CD4-positive, alpha-beta T cell (primary cell): ENCODE measurements at regions not wholly inside any gene's neighbourhood (a gene's known extent, or its start where the extent isn't known, plus 50 kb on each side); places are given as distances from the start of the nearest gene placed in this dataset.

Source experiments
- ATAC-seq: fragments of 200-7000 bp; cut with Tn5 transposase; one replicate; pipeline ENCODE4 v1.10.0; 2022; ENCODE audit warnings: mild to moderate bottlenecking; ENCODE audit not compliant: poor library complexity
- CTCF ChIA-PET: fragments of 350-600 bp; sonication (Branson Sonifier 250); formaldehyde crosslinking; loops from one replicate; lab custom pipeline; 2021; ENCODE audit warnings: antibody characterized with exemption, inconsistent platforms; lab: Charles Lee
- POLR2A ChIA-PET: fragments of 350-600 bp; sonication (Branson Sonifier 250); formaldehyde crosslinking; loops from one replicate; lab custom pipeline; 2021; ENCODE audit warnings: antibody characterized with exemption, inconsistent platforms; lab: Charles Lee
- DNase-seq, 14 experiments: peaks; one replicate each; pipeline ENCODE4 v3.0.0-alpha.2; 2013 to 2020; ENCODE audit warnings: mixed read lengths in 2 of 14
- H3K27ac ChIP-seq, 2 donors: one replicate each; pipeline versions ENCODE4 v1.5.1 to v1.7.0; 2013; ENCODE audit warnings: low read length in 2 of 2, low read depth in 1 of 2, mild to moderate bottlenecking in 1 of 2
- H3K27me3 ChIP-seq, 2 experiments: 1 replicate in 1 of 2; 2 replicates in 1 of 2; pipeline versions ENCODE4 v1.6.1 to v1.7.0; 2013; ENCODE audit warnings: low read length in 2 of 2, control low read depth in 1 of 2, mild to moderate bottlenecking in 1 of 2, moderate library complexity in 1 of 2; ENCODE audit not compliant: insufficient read depth in 2 of 2, control insufficient read depth in 1 of 2
- H3K36me3 ChIP-seq: one replicate; pipeline ENCODE4 v1.6.1; 2013; ENCODE audit warnings: low read length, control low read depth; ENCODE audit not compliant: insufficient read depth
- H3K4me1 ChIP-seq: one replicate; pipeline ENCODE4 v1.6.1; 2013; ENCODE audit warnings: low read length, control low read depth; ENCODE audit not compliant: insufficient read depth
- H3K4me3 ChIP-seq: one replicate; pipeline ENCODE4 v1.5.1; 2013; ENCODE audit warnings: mild to moderate bottlenecking, low read length, moderate library complexity
- H3K9me3 ChIP-seq, 2 experiments: 1 replicate in 1 of 2; 2 replicates in 1 of 2; pipeline versions ENCODE4 v1.6.1 to v1.7.0; 2013; ENCODE audit warnings: low read length in 2 of 2, mild to moderate bottlenecking in 2 of 2, control low read depth in 1 of 2, moderate library complexity in 1 of 2; ENCODE audit not compliant: control insufficient read depth in 1 of 2, insufficient read depth in 1 of 2
- H3K27ac Mint-ChIP-seq: one replicate; pipeline ENCODE4 v1.8.0; 2020; ENCODE audit warnings: mixed read lengths
- H3K27me3 Mint-ChIP-seq: one replicate; pipeline ENCODE4 v1.8.0; 2021; ENCODE audit warnings: mixed read lengths
- H3K36me3 Mint-ChIP-seq: one replicate; pipeline ENCODE4 v1.8.0; 2021; ENCODE audit warnings: low read depth, mixed read lengths
- H3K4me1 Mint-ChIP-seq: one replicate; pipeline ENCODE4 v1.8.0; 2021; ENCODE audit warnings: low read depth, mixed read lengths
- H3K4me3 Mint-ChIP-seq: one replicate; pipeline ENCODE4 v1.8.0; 2020; ENCODE audit warnings: mild to moderate bottlenecking, mixed read lengths
- H3K9me3 Mint-ChIP-seq: one replicate; pipeline ENCODE4 v1.8.0; 2020; ENCODE audit warnings: mixed read lengths
- CTCF ChIP-seq: fragments of 200-600 bp; IDR thresholded peaks from one replicate; pipeline ENCODE4 v1.8.0; 2022; ENCODE audit warnings: antibody characterized with exemption, mild to moderate bottlenecking
- intact Hi-C, 2 experiments: fragments of 100-400 bp; cut with DNase I in 1 of 2; cut with micrococcal nuclease in 1 of 2; formaldehyde crosslinking; loops; one replicate each; pipeline versions ENCODE4 v1.15.1 to v1.9.0; 2023 to 2025; cut with DNase I, micrococcal nuclease

GRCh38 chr12:97642911-97643310 is 180.3 kb downstream of the RMST start:
- Histone ChIP-seq H3K27ac (no peak overlapping the region), H3K9me3 (peaks cover 0 to 4% of the 10 kb centered on the region in 2 experiments), H3K4me1 (no peaks in the 10 kb centered on the region), H3K36me3 (no peaks in the 10 kb centered on the region), H3K4me3 (no peak overlapping the region), H3K27me3 (no peaks in the 10 kb centered on the region)
- TF ChIP-seq CTCF = no peak
- no peaks in the 10 kb centered on the region for H3K27me3 Mint-ChIP-seq
- ChIA-PET POLR2A (no interaction called here), CTCF (no interaction called here)
- ATAC-seq (no peak), DNase-seq (no peak)
- H3K27ac Mint-ChIP-seq = no peak overlapping the region
- H3K9me3 Mint-ChIP-seq = peaks cover 2% of the 10 kb centered on the region
- no peaks in the 10 kb centered on the region for H3K4me1 Mint-ChIP-seq
- intact Hi-C loops = no loop called here
- H3K36me3 Mint-ChIP-seq = no peaks in the 10 kb centered on the region
- H3K4me3 Mint-ChIP-seq = no peak overlapping the region

- Histone ChIP-seq H3K4me1 (no peaks in the 10 kb centered on the region), H3K9me3 (peaks cover 0 to 4% of the 10 kb centered on the region in 2 experiments), H3K4me3 (no peak overlapping the region), H3K27me3 (no peaks in the 10 kb centered on the region), H3K27ac (no peak overlapping the region), H3K36me3 (no peaks in the 10 kb centered on the region)
- ATAC-seq (no peak), DNase-seq (no peak)
- H3K27me3 Mint-ChIP-seq = no peaks in the 10 kb centered on the region
- H3K27ac Mint-ChIP-seq = no peak overlapping the region
- ChIA-PET CTCF (no interaction called here), POLR2A (no interaction called here)
- intact Hi-C loops = no loop called here
- no peak for TF ChIP-seq CTCF
- H3K4me1 Mint-ChIP-seq = no peaks in the 10 kb centered on the region
- H3K9me3 Mint-ChIP-seq = peaks cover 5% of the 10 kb centered on the region
- H3K4me3 Mint-ChIP-seq = no peak overlapping the region
- no peaks in the 10 kb centered on the region for H3K36me3 Mint-ChIP-seq
Observed at GRCh38 chr12:97643924-97644323, 181.3 kb downstream of the RMST start.

- no peak overlapping the region for H3K4me3 Mint-ChIP-seq
- DNase-seq = no peak
- H3K36me3 ChIP-seq = no peaks in the 10 kb centered on the region
- no peak overlapping the region for H3K27ac ChIP-seq
- no peak for ATAC-seq
- POLR2A ChIA-PET = no interaction called here
- H3K27me3 ChIP-seq = no peaks in the 10 kb centered on the region
- H3K36me3 Mint-ChIP-seq = no peaks in the 10 kb centered on the region
- no peaks in the 10 kb centered on the region for H3K27me3 Mint-ChIP-seq
- H3K27ac Mint-ChIP-seq = no peak overlapping the region
- intact Hi-C loops = no loop called here
- CTCF ChIA-PET = no interaction called here
- H3K4me3 ChIP-seq = no peak overlapping the region
- H3K4me1 Mint-ChIP-seq = no peaks in the 10 kb centered on the region
- H3K4me1 ChIP-seq = no peaks in the 10 kb centered on the region
- peaks cover 7% of the 10 kb centered on the region for H3K9me3 Mint-ChIP-seq
- H3K9me3 ChIP-seq = peaks cover 0 to 4% of the 10 kb centered on the region in 2 experiments
- no peak for TF ChIP-seq CTCF
Observed at GRCh38 chr12:97645726-97646125, 183.1 kb downstream of the RMST start.
